Spinal cord (tissue), 9 donors: ENCODE measurements at regions not wholly inside any gene's neighbourhood (a gene's known extent, or its start where the extent isn't known, plus 50 kb on each side); places are given as distances from the start of the nearest gene placed in this dataset.

Experiments used
- DNase-seq, 6 donors: peaks; one replicate each; pipeline versions ENCODE4 v3.0.0 to v3.0.0-alpha.2; 2013 to 2015; ENCODE audit warnings: low spot score in 6 of 6, low read depth in 4 of 6
- H3K27ac ChIP-seq: one replicate; pipeline ENCODE4 v1.5.1; 2013; ENCODE audit warnings: low read depth, low read length, control low read depth
- H3K27me3 ChIP-seq: one replicate; pipeline ENCODE4 v1.6.1; 2013; ENCODE audit warnings: low read length; ENCODE audit not compliant: control insufficient read depth, insufficient read depth
- H3K36me3 ChIP-seq: one replicate; pipeline ENCODE4 v1.6.1; 2013; ENCODE audit warnings: low read length; ENCODE audit not compliant: control insufficient read depth, insufficient read depth
- H3K4me1 ChIP-seq: one replicate; pipeline ENCODE4 v1.6.1; 2013; ENCODE audit warnings: low read length; ENCODE audit not compliant: control insufficient read depth, insufficient read depth
- H3K4me3 ChIP-seq: one replicate; pipeline ENCODE4 v1.5.1; 2013; ENCODE audit warnings: low read depth, low read length, control low read depth
- H3K9me3 ChIP-seq: one replicate; pipeline ENCODE4 v1.6.1; 2013; ENCODE audit warnings: low read length; ENCODE audit not compliant: control insufficient read depth, insufficient read depth
- WGBS: methylation state at CpG from one replicate; pipeline ENCODE4 v1.1.5; 2013; ENCODE audit warnings: missing lambda C conversion rate; ENCODE audit not compliant: insufficient coverage; 5-methylcytosine and 5-hydroxymethylcytosine counted together
- donor health status: healthy.

DNA sequence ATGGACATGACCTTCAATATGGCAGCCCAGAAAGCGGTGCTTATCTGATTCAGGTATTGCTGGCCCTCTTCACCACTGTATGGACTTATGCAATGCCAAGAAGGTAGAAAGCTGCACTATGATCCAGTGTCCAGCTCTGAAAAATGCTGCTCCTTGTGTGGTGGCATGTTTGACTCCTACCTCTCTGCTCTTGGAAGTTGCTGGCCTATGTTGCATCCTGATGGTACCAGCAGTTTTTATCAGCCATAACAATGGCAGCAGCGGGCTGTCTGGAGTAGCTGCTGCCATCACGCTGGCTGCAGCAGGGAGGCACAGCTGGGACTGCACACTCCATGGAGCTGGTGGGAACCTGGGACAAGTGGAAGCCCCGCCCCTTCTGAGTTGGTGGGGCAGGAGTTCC is 53.1 kb upstream of the MED9 start:
- peaks cover 4% of the 10 kb centered on the region for H3K9me3 ChIP-seq
- 83% methylated on average over 4 of the region's 4 CpGs for WGBS
- no peak overlapping the region for H3K27ac ChIP-seq
- no peak overlapping the region for H3K4me3 ChIP-seq
- no peaks in the 10 kb centered on the region for H3K27me3 ChIP-seq
- peaks cover 13% of the 10 kb centered on the region for H3K4me1 ChIP-seq
- no peak for DNase-seq
- no peaks in the 10 kb centered on the region for H3K36me3 ChIP-seq

DNA sequence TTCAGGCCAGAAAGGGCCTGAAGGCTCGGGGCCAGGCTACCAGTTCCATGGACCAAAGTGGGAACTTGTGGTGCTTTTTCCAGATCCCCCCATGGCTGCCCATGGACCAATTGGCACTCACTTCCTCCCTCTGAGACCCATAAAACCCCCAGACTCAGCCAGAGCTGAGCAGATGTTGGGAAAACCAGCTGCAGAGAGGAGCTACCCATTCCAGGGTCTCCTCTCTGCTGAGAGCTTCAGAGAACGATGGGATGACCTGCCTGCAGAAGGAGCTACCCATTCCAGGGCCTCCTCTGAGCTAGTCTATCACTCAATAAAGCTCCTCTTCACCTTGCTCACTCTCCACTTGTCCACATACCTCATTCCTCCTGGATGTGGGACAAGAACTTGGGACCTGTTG is 52.2 kb upstream of the MED9 start:
- Histone ChIP-seq H3K27me3 (no peaks in the 10 kb centered on the region), H3K27ac (no peak overlapping the region)

DNA sequence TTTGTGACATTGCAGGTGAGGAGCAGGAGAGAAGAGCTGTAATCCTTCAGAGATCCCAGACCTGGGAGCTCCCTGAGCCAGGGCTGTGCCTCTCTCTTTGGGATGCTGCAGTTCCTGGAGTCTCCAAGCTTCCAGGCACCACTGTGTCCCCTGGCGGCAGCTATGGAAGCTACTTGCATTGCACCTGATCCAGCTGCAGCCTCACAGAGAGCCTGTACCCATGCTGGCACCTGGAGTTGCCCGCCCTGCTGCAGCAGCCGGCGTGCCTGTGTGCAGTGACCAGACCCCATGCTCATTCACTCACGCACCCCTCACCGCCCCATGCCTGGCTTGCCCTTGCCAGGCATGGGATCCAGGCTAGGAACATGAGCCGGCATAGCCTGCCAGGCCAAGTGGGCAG is 51.8 kb upstream of the MED9 start:
- WGBS: 95% methylated on average over 7 of the region's 7 CpGs
- Histone ChIP-seq H3K9me3 (peaks cover 2% of the 10 kb centered on the region), H3K4me1 (peaks cover 7% of the 10 kb centered on the region), H3K36me3 (no peaks in the 10 kb centered on the region), H3K4me3 (no peak overlapping the region), H3K27ac (no peak overlapping the region), H3K27me3 (no peaks in the 10 kb centered on the region)
- no peak for DNase-seq

More for the DNA sequence above, 52.2 kb upstream of the MED9 start:
- no peaks in the 10 kb centered on the region for H3K36me3 ChIP-seq
- no peak for DNase-seq
- 72% methylated on average over 2 of the region's 2 CpGs for WGBS
- peaks cover 9% of the 10 kb centered on the region for H3K4me1 ChIP-seq
- peaks cover 4% of the 10 kb centered on the region for H3K9me3 ChIP-seq
- no peak overlapping the region for H3K4me3 ChIP-seq

DNA sequence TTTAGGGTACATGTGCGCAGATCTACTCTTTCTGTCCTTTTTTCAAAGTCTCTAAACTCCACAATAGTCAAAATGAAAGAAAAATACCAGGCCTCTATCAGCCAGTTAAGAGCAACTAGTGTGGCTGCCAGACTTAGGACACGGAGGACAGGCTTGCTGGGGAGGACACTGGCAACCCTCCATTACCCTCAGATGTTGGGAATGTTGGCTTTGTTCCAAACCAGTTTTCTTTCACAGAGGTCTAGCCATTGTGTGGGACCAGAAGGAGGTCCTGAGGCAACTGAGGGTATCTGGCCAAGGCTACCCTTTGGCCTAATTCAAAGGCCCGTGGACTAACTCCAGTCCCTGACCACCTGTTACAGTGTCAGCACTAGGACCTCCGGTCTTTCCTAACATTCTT is 51.2 kb upstream of the MED9 start:
- Histone ChIP-seq H3K27ac (no peak overlapping the region), H3K4me3 (no peak overlapping the region), H3K36me3 (no peaks in the 10 kb centered on the region), H3K4me1 (peaks cover 1% of the 10 kb centered on the region), H3K27me3 (no peaks in the 10 kb centered on the region), H3K9me3 (peaks cover 2% of the 10 kb centered on the region)
- whole genome bisulfite sequencing: 50% methylated on average over 2 of the region's 4 CpGs
- DNase-seq: no peak

DNA sequence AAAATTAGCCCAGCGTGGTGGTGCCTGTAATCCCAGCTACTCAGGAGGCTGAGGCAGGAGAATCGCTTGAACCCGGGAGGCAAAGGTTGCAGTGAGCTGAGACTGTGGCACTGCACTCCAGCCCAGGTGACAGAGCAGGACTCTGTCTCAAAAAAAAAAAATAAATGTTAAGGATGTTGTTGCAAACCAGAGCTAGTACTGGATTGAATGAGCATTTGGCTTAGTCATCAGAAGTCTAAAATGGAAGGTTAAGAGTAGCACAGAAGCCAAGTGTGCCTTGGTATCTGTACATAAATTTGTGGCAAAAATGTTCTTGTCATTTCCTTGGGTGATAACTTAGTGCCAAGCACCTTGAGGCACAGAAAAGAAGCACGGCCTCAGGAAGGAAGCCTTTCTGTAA is 50.6 kb upstream of the MED9 start:
- Histone ChIP-seq H3K27me3 (no peaks in the 10 kb centered on the region), H3K9me3 (peaks cover 2% of the 10 kb centered on the region), H3K4me1 (no peaks in the 10 kb centered on the region), H3K36me3 (no peaks in the 10 kb centered on the region), H3K27ac (no peak overlapping the region), H3K4me3 (no peak overlapping the region)
- 91% methylated on average over 4 of the region's 4 CpGs for WGBS
- no peak for DNase-seq
